Pancreas (tissue), 10 donors: ENCODE measurements at regions not wholly inside any gene's neighbourhood (a gene's known extent, or its start where the extent isn't known, plus 50 kb on each side); places are given as distances from the start of the nearest gene placed in this dataset.
"Not testable (repeated sequence)": the region's sequence is repeated elsewhere in the genome, so short reads cannot be mapped to it uniquely, and the experiment has no call there.

ENCODE experiments used
- ATAC-seq, 4 donors: fragments of 200-7000 bp; cut with Tn5 transposase; one replicate each; pipeline versions ENCODE4 v1.8.0 to v1.9.1; 2020; ENCODE audit warnings: mild to moderate bottlenecking in 4 of 4, moderate library complexity in 4 of 4
- DNase-seq, 6 donors: peaks; one replicate each; pipeline ENCODE4 v3.0.0-alpha.2; 2020
- FAIRE-seq: peaks from 2 replicates; lab custom pipeline; 2012; peaks lifted over from hg19 to GRCh38; lab: Jason Lieb, UNC
- H3K27ac ChIP-seq, 4 donors: fragments of 200-600 bp; sonication (generic); 1 replicate in 3 of 4; 2 replicates in 1 of 4; pipeline versions ENCODE4 v1.5.0 to v1.8.0; 2020
- H3K27me3 ChIP-seq, 4 donors: fragments of 200-600 bp; one replicate each; pipeline ENCODE4 v1.8.0; 2021
- H3K36me3 ChIP-seq, 3 donors: fragments of 200-600 bp; sonication (generic) in 1 of 3; one replicate each; pipeline versions ENCODE4 v1.5.0 to v1.8.0; 2020 to 2021
- H3K4me1 ChIP-seq, 3 donors: fragments of 200-600 bp; one replicate each; pipeline ENCODE4 v1.8.0; 2021
- H3K4me3 ChIP-seq, 4 donors: fragments of 200-600 bp; sonication (generic) in 2 of 4; one replicate each; pipeline versions ENCODE4 v1.5.0 to v1.8.0; 2020 to 2021
- H3K9me3 ChIP-seq, 4 donors: fragments of 200-600 bp; one replicate each; pipeline ENCODE4 v1.8.0; 2021
- CTCF ChIP-seq, 4 donors: fragments of 200-600 bp; sonication (generic) in 3 of 4; IDR thresholded peaks; one replicate each; pipeline versions ENCODE4 v1.5.0 to v1.8.0; 2021; ENCODE audit warnings: antibody characterized with exemption in 4 of 4
- WGBS, 2 donors: extraction: QIAGEN DNeasy Blood & Tissue Kit; methylation state at CpG; one replicate each; pipeline ENCODE4 v1.1.7; 2013; 5-methylcytosine and 5-hydroxymethylcytosine counted together
- intact Hi-C, 3 donors: fragments of 100-400 bp; cut with DNase I; formaldehyde crosslinking; loops; one replicate each; pipeline versions ENCODE4 v1.11.1 to v1.14.2; 2022
- donor health status: healthy with polysubstance abuse.
- donor health status: DM: no; HTN: no; CAD: no; lungs with moderate emphysema.
- donor health status: DM: no; HTN: no; CAD: no.
- donor health status: control.
- donor health status: control.
- donor health status: Bipolar disorder and iron deficiency.
- donor health status: DM: yes; HTN: yes; CAD: no.
- donor health status: DM: no; HTN: no; CAD: no.
- donor health status: DM: no; HTN: no; CAD: no.
- donor health status: DM: yes; HTN: yes; CAD: no.

- H3K36me3 ChIP-seq = peaks cover 0 to 3% (median 0%) of the 10 kb centered on the region in 3 donors
- no peak for FAIRE-seq
- no peak for DNase-seq
- peaks cover 0 to 7% (median 6%) of the 10 kb centered on the region in 3 donors for H3K4me1 ChIP-seq
- H3K27me3 ChIP-seq = no peaks in the 10 kb centered on the region
- 96 to 98% methylated on average over 2 of the region's 2 CpGs for WGBS, 2 donors
- TF ChIP-seq CTCF (IDR thresholded peaks at IDR 0.05) = no peak
- no peak overlapping the region for H3K27ac ChIP-seq
- no peak overlapping the region for H3K4me3 ChIP-seq
- no peak for ATAC-seq
- intact Hi-C loops = no loop called here
- no peaks in the 10 kb centered on the region for H3K9me3 ChIP-seq
Measured at GRCh38 chr3:48070030-48070429, 53.8 kb upstream of the MAP4 start.

GRCh38 chr3:48069339-48069738, 53.1 kb upstream of the MAP4 start:
- H3K36me3 ChIP-seq = peaks cover 0 to 3% (median 0%) of the 10 kb centered on the region in 3 donors
- H3K27me3 ChIP-seq = no peaks in the 10 kb centered on the region
- DNase-seq (no peak), FAIRE-seq (no peak), ATAC-seq (no peak)
- no peak overlapping the region for H3K27ac ChIP-seq
- intact Hi-C loops = no loop called here
- H3K4me1 ChIP-seq = peaks cover 0 to 7% (median 6%) of the 10 kb centered on the region in 3 donors
- no peaks in the 10 kb centered on the region for H3K9me3 ChIP-seq
- TF ChIP-seq CTCF (IDR thresholded peaks at IDR 0.05) = no peak
- no peak overlapping the region for H3K4me3 ChIP-seq

- H3K27me3 ChIP-seq = no peaks in the 10 kb centered on the region
- H3K4me1 ChIP-seq = peaks cover 0 to 7% (median 6%) of the 10 kb centered on the region in 3 donors
- no peak for TF ChIP-seq CTCF (IDR thresholded peaks at IDR 0.05)
- H3K27ac ChIP-seq = no peak overlapping the region
- no peaks in the 10 kb centered on the region for H3K9me3 ChIP-seq
- intact Hi-C loops = no loop called here
- FAIRE-seq (no peak), ATAC-seq (peak in 1 of 4 donors; percentile 25), DNase-seq (no peak)
- H3K4me3 ChIP-seq = no peak overlapping the region
- H3K36me3 ChIP-seq = peaks cover 0 to 3% (median 0%) of the 10 kb centered on the region in 3 donors
- 36 to 44% methylated on average over 1 of the region's 1 CpG for WGBS, 2 donors
Measured at GRCh38 chr3:48068886-48069285, 52.7 kb upstream of the MAP4 start.

GRCh38 chr3:48068320-48068719, 52.1 kb upstream of the MAP4 start:
- DNase-seq, H3K4me1 ChIP-seq, FAIRE-seq, H3K27me3 ChIP-seq, intact Hi-C loops, H3K27ac ChIP-seq, H3K4me3 ChIP-seq, ATAC-seq, H3K9me3 ChIP-seq, H3K36me3 ChIP-seq: not testable (repeated sequence)
- WGBS, 2 donors = 97 to 100% methylated on average over 10 of the region's 10 CpGs

- no peak for ATAC-seq
- Histone ChIP-seq H3K27me3 (no peaks in the 10 kb centered on the region), H3K27ac (no peak overlapping the region), H3K9me3 (no peaks in the 10 kb centered on the region), H3K4me3 (no peak overlapping the region), H3K36me3 (peaks cover 0 to 3% (median 0%) of the 10 kb centered on the region in 3 donors), H3K4me1 (peaks cover 0 to 7% (median 6%) of the 10 kb centered on the region in 3 donors)
- DNase-seq = no peak
- no peak for FAIRE-seq
- no peak for TF ChIP-seq CTCF (IDR thresholded peaks at IDR 0.05)
- intact Hi-C loops = no loop called here
- WGBS, 2 donors = 99% methylated on average over 4 of the region's 4 CpGs
Measured at GRCh38 chr3:48067271-48067670, 51.1 kb upstream of the MAP4 start.
